ENCODE measurements at regions not wholly inside any gene's neighbourhood (a gene's known extent, or its start where the extent isn't known, plus 50 kb on each side); places are given as distances from the start of the nearest gene placed in this dataset.

GRCh38 chr4:184275766-184276165 lies 58.1 kb upstream of the ENPP6 start:
- Mint-ChIP-seq H3K9me3 (ENCODE audit: unreplicated experiment) (peaks cover 9% of the 10 kb centered on the region), H3K4me3 (ENCODE audit: unreplicated experiment) (no peak overlapping the region), H3K27me3 (ENCODE audit: unreplicated experiment) (no peaks in the 10 kb centered on the region), H3K4me1 (ENCODE audit: unreplicated experiment) (no peaks in the 10 kb centered on the region), H3K36me3 (ENCODE audit: low read depth, unreplicated experiment) (peaks cover 7% of the 10 kb centered on the region), H3K27ac (ENCODE audit: unreplicated experiment) (no peak overlapping the region)
- DNase-seq (ENCODE audit: low spot score), result no peak
- no peak for TF ChIP-seq CTCF (IDR thresholded peaks at IDR 0.05; ENCODE audit: unreplicated experiment)

GRCh38 chr4:184274286-184274951 lies 56.7 kb upstream of the ENPP6 start:
- Mint-ChIP-seq H3K36me3 (ENCODE audit: low read depth, unreplicated experiment) (peaks cover 7% of the 10 kb centered on the region), H3K27ac (ENCODE audit: unreplicated experiment) (no peak overlapping the region), H3K27me3 (ENCODE audit: unreplicated experiment) (no peaks in the 10 kb centered on the region), H3K4me3 (ENCODE audit: unreplicated experiment) (no peak overlapping the region), H3K4me1 (ENCODE audit: unreplicated experiment) (no peaks in the 10 kb centered on the region), H3K9me3 (ENCODE audit: unreplicated experiment) (peaks cover 9% of the 10 kb centered on the region)
- no peak for TF ChIP-seq CTCF (IDR thresholded peaks at IDR 0.05; ENCODE audit: unreplicated experiment)
- no peak for DNase-seq (ENCODE audit: low spot score)

GRCh38 chr4:184273166-184274147 lies 55.8 kb upstream of the ENPP6 start:
- Mint-ChIP-seq H3K9me3 (ENCODE audit: unreplicated experiment) (peaks cover 5% of the 10 kb centered on the region), H3K27ac (ENCODE audit: unreplicated experiment) (no peak overlapping the region), H3K27me3 (ENCODE audit: unreplicated experiment) (no peaks in the 10 kb centered on the region), H3K4me3 (ENCODE audit: unreplicated experiment) (no peak overlapping the region), H3K4me1 (ENCODE audit: unreplicated experiment) (no peaks in the 10 kb centered on the region), H3K36me3 (ENCODE audit: low read depth, unreplicated experiment) (peaks cover 7% of the 10 kb centered on the region)
- no peak for DNase-seq (ENCODE audit: low spot score)
- TF ChIP-seq CTCF (IDR thresholded peaks at IDR 0.05; ENCODE audit: unreplicated experiment), result no peak

- H3K4me1 Mint-ChIP-seq (ENCODE audit: unreplicated experiment), result peaks cover 4% of the 10 kb centered on the region
- no peak for DNase-seq (ENCODE audit: low spot score)
- H3K27me3 Mint-ChIP-seq (ENCODE audit: unreplicated experiment), result no peaks in the 10 kb centered on the region
- H3K27ac Mint-ChIP-seq (ENCODE audit: unreplicated experiment), result no peak overlapping the region
- peaks cover 4% of the 10 kb centered on the region for H3K9me3 Mint-ChIP-seq (ENCODE audit: unreplicated experiment)
- no peaks in the 10 kb centered on the region for H3K36me3 Mint-ChIP-seq (ENCODE audit: low read depth, unreplicated experiment)
- H3K4me3 Mint-ChIP-seq (ENCODE audit: unreplicated experiment), result no peak overlapping the region
- no peak for TF ChIP-seq CTCF (IDR thresholded peaks at IDR 0.05; ENCODE audit: unreplicated experiment)
These were observed 53.2 kb upstream of the ENPP6 start for GRCh38 chr4:184270808-184271413.
